ENCODE measurements at regions not wholly inside any gene's neighbourhood (a gene's known extent, or its start where the extent isn't known, plus 50 kb on each side); places are given as distances from the start of the nearest gene placed in this dataset.

DNA sequence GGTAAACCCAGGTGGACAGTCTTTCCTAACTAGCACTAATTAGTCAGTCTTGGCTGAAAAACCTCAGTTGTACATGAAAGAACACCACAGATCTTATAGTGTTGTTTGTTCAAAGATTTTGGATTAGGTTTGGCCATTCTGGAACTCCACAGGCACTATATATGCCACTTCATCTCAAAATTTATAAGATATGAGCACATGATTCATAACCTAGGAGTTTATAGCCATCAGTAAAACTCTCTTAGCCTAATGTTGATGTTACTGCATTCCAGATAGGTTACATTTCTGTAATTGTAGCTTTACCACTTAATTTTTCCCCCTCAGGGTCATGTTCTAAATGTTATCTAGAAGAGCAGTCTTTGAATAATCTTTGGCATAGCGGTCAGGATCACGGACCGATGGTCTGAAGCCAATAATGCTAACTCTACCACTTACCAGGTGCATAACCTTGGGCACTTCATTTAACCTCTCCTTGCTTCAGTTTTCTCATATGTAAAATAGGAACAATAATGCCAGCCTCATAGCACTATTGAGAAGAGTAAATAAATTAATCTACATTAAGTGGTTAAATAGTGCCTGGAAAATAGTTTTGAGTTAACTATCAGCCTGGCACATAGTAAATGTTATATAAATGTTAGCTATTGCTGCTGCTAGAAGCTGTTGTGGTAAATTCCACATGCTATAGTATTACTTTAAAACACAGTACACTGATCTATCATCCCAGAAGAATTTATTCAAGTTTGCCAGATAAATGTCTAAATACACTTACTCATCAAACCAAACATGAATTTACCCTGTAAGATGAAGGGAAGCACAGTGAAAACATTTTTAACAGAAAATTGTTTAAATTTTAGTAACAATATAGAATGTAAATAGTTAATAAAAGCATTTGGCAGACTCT is 743.9 kb downstream of the NR2F1-AS1 start:
- H3K9me3 ChIP-seq (replicated peaks; ENCODE audit: control insufficient read depth, insufficient read depth, low read length): no peaks in the 10 kb centered on the region
- DNase-seq (ENCODE audit: low read depth, low spot score): no peak
- in situ Hi-C loops (cut with MboI): no loop called here
- H3K9ac ChIP-seq (ENCODE audit: control insufficient read depth, insufficient read depth, low read length): no peak overlapping the region
- ChIA-PET CTCF (no interaction called here), POLR2A (no interaction called here), SMC1A (ENCODE audit: uncharacterized antibody, unreplicated experiment) (no interaction called here), RAD21 (ENCODE audit: unreplicated experiment) (no interaction called here)
- no peaks in the 10 kb centered on the region for H4K20me1 ChIP-seq (ENCODE audit: control insufficient read depth, insufficient read depth)
- no TSS peak for BruUV-seq (replicated peaks)
- WGBS (ENCODE audit: insufficient coverage, insufficient replicate concordance, low lambda C conversion rate, missing lambda C conversion rate): 83% methylated on average over 3 of the region's 3 CpGs
- no peak for FAIRE-seq
- no peak overlapping the region for H3K27ac ChIP-seq (ENCODE audit: control insufficient read depth, insufficient read depth)
- intact Hi-C loops (cut with micrococcal nuclease; ENCODE audit: unreplicated experiment): no loop called here
- H3K36me3 ChIP-seq (ENCODE audit: control insufficient read depth in 2 of 2, insufficient read depth in 2 of 2, low read length in 1 of 2): no peaks in the 10 kb centered on the region
- H3K79me2 ChIP-seq (ENCODE audit: control insufficient read depth, insufficient read depth, low read length): no peaks in the 10 kb centered on the region
- H3K4me1 ChIP-seq (ENCODE audit: control insufficient read depth, insufficient read depth, low read length): no peaks in the 10 kb centered on the region
- no peaks in the 10 kb centered on the region for H3K27me3 ChIP-seq (replicated peaks in 1 of 2; ENCODE audit: control insufficient read depth in 2 of 2, insufficient read depth in 2 of 2, low read length in 1 of 2)
- no peak for ATAC-seq
- H2AFZ ChIP-seq (ENCODE audit: control insufficient read depth, low read depth, low read length): no peak overlapping the region
- no peak overlapping the region for H3K4me3 ChIP-seq
- H3K4me2 ChIP-seq (ENCODE audit: control insufficient read depth, insufficient read depth): no peak overlapping the region
- TF ChIP-seq MYC (IDR thresholded peaks at IDR 0.05; ENCODE audit: insufficient read depth, insufficient read length, insufficient replicate concordance, low read length, severe bottlenecking) (no peak), SUPT20H (IDR thresholded peaks at IDR 0.05; ENCODE audit: borderline replicate concordance, control insufficient read depth, low read depth, low read length) (no peak), NBN (IDR thresholded peaks at IDR 0.05) (no peak)

GRCh38 chr5:92835712-92836111 is 745.3 kb downstream of the NR2F1-AS1 start:
- POLR2A ChIA-PET: no interaction called here
- H3K36me3 ChIP-seq (ENCODE audit: control insufficient read depth in 2 of 2, insufficient read depth in 2 of 2, low read length in 1 of 2): no peaks in the 10 kb centered on the region
- no peaks in the 10 kb centered on the region for H3K79me2 ChIP-seq (ENCODE audit: control insufficient read depth, insufficient read depth, low read length)
- no peaks in the 10 kb centered on the region for H4K20me1 ChIP-seq (ENCODE audit: control insufficient read depth, insufficient read depth)
- ATAC-seq: no peak
- H3K4me1 ChIP-seq (ENCODE audit: control insufficient read depth, insufficient read depth, low read length): no peaks in the 10 kb centered on the region
- H3K27ac ChIP-seq (ENCODE audit: control insufficient read depth, insufficient read depth): no peak overlapping the region
- H3K9ac ChIP-seq (ENCODE audit: control insufficient read depth, insufficient read depth, low read length): no peak overlapping the region
- intact Hi-C loops (cut with micrococcal nuclease; ENCODE audit: unreplicated experiment) (no loop called here), in situ Hi-C loops (cut with MboI) (no loop called here)
- no peak overlapping the region for H3K4me2 ChIP-seq (ENCODE audit: control insufficient read depth, insufficient read depth)
- H3K9me3 ChIP-seq (replicated peaks; ENCODE audit: control insufficient read depth, insufficient read depth, low read length): no peaks in the 10 kb centered on the region
- RAD21 ChIA-PET (ENCODE audit: unreplicated experiment): no interaction called here
- SMC1A ChIA-PET (ENCODE audit: uncharacterized antibody, unreplicated experiment): no interaction called here
- CTCF ChIA-PET: no interaction called here
- no peaks in the 10 kb centered on the region for H3K27me3 ChIP-seq (replicated peaks in 1 of 2; ENCODE audit: control insufficient read depth in 2 of 2, insufficient read depth in 2 of 2, low read length in 1 of 2)
- 59% methylated on average over 1 of the region's 1 CpG for WGBS (ENCODE audit: insufficient coverage, insufficient replicate concordance, low lambda C conversion rate, missing lambda C conversion rate)
- BruUV-seq (replicated peaks): no TSS peak
- no peak overlapping the region for H3K4me3 ChIP-seq
- DNase-seq (ENCODE audit: low read depth, low spot score): no peak
- no peak overlapping the region for H2AFZ ChIP-seq (ENCODE audit: control insufficient read depth, low read depth, low read length)
- FAIRE-seq: no peak
- TF ChIP-seq, protein P1, sequence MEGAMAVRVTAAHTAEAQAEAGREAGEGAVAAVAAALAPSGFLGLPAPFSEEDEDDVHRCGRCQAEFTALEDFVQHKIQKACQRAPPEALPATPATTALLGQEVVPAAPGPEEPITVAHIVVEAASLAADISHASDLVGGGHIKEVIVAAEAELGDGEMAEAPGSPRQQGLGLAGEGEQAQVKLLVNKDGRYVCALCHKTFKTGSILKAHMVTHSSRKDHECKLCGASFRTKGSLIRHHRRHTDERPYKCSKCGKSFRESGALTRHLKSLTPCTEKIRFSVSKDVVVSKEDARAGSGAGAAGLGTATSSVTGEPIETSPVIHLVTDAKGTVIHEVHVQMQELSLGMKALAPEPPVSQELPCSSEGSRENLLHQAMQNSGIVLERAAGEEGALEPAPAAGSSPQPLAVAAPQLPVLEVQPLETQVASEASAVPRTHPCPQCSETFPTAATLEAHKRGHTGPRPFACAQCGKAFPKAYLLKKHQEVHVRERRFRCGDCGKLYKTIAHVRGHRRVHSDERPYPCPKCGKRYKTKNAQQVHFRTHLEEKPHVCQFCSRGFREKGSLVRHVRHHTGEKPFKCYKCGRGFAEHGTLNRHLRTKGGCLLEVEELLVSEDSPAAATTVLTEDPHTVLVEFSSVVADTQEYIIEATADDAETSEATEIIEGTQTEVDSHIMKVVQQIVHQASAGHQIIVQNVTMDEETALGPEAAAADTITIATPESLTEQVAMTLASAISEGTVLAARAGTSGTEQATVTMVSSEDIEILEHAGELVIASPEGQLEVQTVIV (IDR thresholded peaks at IDR 0.05; ENCODE audit: borderline replicate concordance, partially characterized antibody): no peak
- TF ChIP-seq SUZ12 (IDR thresholded peaks at IDR 0.05; ENCODE audit: unreplicated experiment) (no peak), RCOR1 (conservative IDR thresholded peaks at IDR 0.05; ENCODE audit: low read depth, low read length) (no peak), ATF2 (IDR thresholded peaks at IDR 0.05; ENCODE audit: low read length) (no peak)
- TF ChIP-seq, protein P2, sequence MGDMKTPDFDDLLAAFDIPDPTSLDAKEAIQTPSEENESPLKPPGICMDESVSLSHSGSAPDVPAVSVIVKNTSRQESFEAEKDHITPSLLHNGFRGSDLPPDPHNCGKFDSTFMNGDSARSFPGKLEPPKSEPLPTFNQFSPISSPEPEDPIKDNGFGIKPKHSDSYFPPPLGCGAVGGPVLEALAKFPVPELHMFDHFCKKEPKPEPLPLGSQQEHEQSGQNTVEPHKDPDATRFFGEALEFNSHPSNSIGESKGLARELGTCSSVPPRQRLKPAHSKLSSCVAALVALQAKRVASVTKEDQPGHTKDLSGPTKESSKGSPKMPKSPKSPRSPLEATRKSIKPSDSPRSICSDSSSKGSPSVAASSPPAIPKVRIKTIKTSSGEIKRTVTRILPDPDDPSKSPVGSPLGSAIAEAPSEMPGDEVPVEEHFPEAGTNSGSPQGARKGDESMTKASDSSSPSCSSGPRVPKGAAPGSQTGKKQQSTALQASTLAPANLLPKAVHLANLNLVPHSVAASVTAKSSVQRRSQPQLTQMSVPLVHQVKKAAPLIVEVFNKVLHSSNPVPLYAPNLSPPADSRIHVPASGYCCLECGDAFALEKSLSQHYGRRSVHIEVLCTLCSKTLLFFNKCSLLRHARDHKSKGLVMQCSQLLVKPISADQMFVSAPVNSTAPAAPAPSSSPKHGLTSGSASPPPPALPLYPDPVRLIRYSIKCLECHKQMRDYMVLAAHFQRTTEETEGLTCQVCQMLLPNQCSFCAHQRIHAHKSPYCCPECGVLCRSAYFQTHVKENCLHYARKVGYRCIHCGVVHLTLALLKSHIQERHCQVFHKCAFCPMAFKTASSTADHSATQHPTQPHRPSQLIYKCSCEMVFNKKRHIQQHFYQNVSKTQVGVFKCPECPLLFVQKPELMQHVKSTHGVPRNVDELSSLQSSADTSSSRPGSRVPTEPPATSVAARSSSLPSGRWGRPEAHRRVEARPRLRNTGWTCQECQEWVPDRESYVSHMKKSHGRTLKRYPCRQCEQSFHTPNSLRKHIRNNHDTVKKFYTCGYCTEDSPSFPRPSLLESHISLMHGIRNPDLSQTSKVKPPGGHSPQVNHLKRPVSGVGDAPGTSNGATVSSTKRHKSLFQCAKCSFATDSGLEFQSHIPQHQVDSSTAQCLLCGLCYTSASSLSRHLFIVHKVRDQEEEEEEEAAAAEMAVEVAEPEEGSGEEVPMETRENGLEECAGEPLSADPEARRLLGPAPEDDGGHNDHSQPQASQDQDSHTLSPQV (IDR thresholded peaks at IDR 0.05): no peak

Data from GM12878 (cell line).